ENCODE measurements at regions not wholly inside any gene's neighbourhood (a gene's known extent, or its start where the extent isn't known, plus 50 kb on each side); places are given as distances from the start of the nearest gene placed in this dataset.
A peak's percentile ranks its signal among the peaks of the same experiment; 100 is the strongest.

GRCh38 chr1:17946434-17946833 is 161.2 kb upstream of the IGSF21 start:
- H2AFZ ChIP-seq (ENCODE audit: low read length), result no peak overlapping the region
- H3K4me1 Mint-ChIP-seq, result peaks cover 5 to 13% of the 10 kb centered on the region in 2 experiments
- no peaks in the 10 kb centered on the region for H3K23me2 ChIP-seq (ENCODE audit: insufficient read length, low read depth, low read length, poor library complexity, severe bottlenecking)
- H3K23ac ChIP-seq (ENCODE audit: insufficient read length, low read depth, low read length), result no peak overlapping the region
- H3K27ac Mint-ChIP-seq, result peak overlapping the region in 1 of 3 experiments; percentile 36; a peak in 1 of 7 replicates
- no peak overlapping the region for H2BK20ac ChIP-seq (ENCODE audit: low read depth, low read length, poor library complexity, severe bottlenecking)
- DNase-seq, result no peak
- no peak overlapping the region for H3K4ac ChIP-seq (ENCODE audit: low read depth, low read length)
- no peak overlapping the region for H2AK5ac ChIP-seq (ENCODE audit: insufficient read length, low read length)
- H2BK12ac ChIP-seq (ENCODE audit: insufficient read length, low read depth, low read length), result no peak overlapping the region
- peaks cover 0 to 2% of the 10 kb centered on the region in 2 experiments; a peak in 2 of 5 replicates for H3K9me3 Mint-ChIP-seq
- 0 out of 2 replicates have a peak, but pooled peaks cover 3% of the 10 kb centered on the region for H3K4me1 ChIP-seq (ENCODE audit: insufficient read depth, low read length)
- no peak for TF ChIP-seq CTCF (conservative IDR thresholded peaks at IDR 0.05)
- no peaks in the 10 kb centered on the region for H3K9me3 ChIP-seq (ENCODE audit: control insufficient read depth, low read depth, low read length)
- no peak overlapping the region for H3K4me2 ChIP-seq (ENCODE audit: insufficient read depth, insufficient read length, low read length)
- H3K27me3 ChIP-seq (ENCODE audit: insufficient read depth, low read length), result no peaks in the 10 kb centered on the region; the same call in 1 of the 2 replicates
- no peaks in the 10 kb centered on the region for H4K20me1 ChIP-seq (ENCODE audit: control insufficient read depth, insufficient read depth, insufficient read length)
- H4K91ac ChIP-seq (ENCODE audit: insufficient read length, low read depth, low read length), result no peak overlapping the region
- WGBS (ENCODE audit: extremely low coverage, insufficient read length, low lambda C conversion rate), result no CpG with 5 or more reads among the region's 1 CpG
- no peak overlapping the region for H3K18ac ChIP-seq (ENCODE audit: insufficient read length, low read depth, low read length)
- H4K5ac ChIP-seq (ENCODE audit: insufficient read length, low read depth, low read length), result no peak overlapping the region
- no peak overlapping the region for H3K9ac ChIP-seq (ENCODE audit: extremely low read depth, insufficient read length, low read length)
- no peak overlapping the region for H3K4me3 Mint-ChIP-seq
- H4K8ac ChIP-seq (replicated peaks; ENCODE audit: insufficient read length, low read depth, low read length), result no peak overlapping the region
- H2BK15ac ChIP-seq (ENCODE audit: low read depth, low read length), result no peak overlapping the region
- H3T11ph ChIP-seq (ENCODE audit: low read length), result no peak overlapping the region
- no peaks in the 10 kb centered on the region for H3K79me1 ChIP-seq (ENCODE audit: insufficient read depth, low read depth, low read length, poor library complexity, severe bottlenecking)
- no peaks in the 10 kb centered on the region for H3K36me3 Mint-ChIP-seq (ENCODE audit: insufficient read depth in 1 of 3, low read depth in 3 of 3)
- H3K27ac ChIP-seq (ENCODE audit: insufficient read length, low read depth, low read length), result no peak overlapping the region
- H3K27me3 Mint-ChIP-seq (ENCODE audit: low read depth), result peaks cover 4% of the 10 kb centered on the region
- no peak overlapping the region for H2BK5ac ChIP-seq (ENCODE audit: insufficient read length, low read length)
- H2BK120ac ChIP-seq (ENCODE audit: low read depth, low read length, poor library complexity, severe bottlenecking), result no peak overlapping the region
- no peaks in the 10 kb centered on the region for H3K79me2 ChIP-seq (ENCODE audit: insufficient read depth, low read length)
- H3K56ac ChIP-seq (ENCODE audit: insufficient read length, low read depth, low read length), result no peak overlapping the region
- H3K14ac ChIP-seq (ENCODE audit: insufficient read depth, low read length), result no peak overlapping the region

All from H9 (cell line).